ENCODE measurements at regions not wholly inside any gene's neighbourhood (a gene's known extent, or its start where the extent isn't known, plus 50 kb on each side); places are given as distances from the start of the nearest gene placed in this dataset.

DNA sequence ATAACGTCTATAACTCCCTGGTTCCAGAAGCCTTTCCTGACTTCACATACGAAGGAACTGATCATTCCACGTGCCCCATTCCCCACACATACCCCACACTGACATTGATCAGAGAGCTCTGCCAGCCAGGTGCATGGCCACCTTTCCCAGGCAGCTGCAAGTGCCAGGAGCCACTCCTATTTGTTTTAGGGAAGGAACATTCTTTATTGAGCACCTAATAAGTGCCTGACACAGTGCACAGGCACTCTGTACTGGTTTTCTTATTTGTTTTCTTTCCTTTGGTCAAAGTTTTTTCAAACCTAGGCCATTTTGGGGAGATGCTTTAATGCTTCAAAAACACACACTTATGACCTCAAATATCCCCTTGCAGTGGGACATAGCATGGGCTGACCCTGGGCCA is 50.0 kb downstream of the PITPNM2 start:
- no peak for DNase-seq (ENCODE audit: low spot score)

DNA sequence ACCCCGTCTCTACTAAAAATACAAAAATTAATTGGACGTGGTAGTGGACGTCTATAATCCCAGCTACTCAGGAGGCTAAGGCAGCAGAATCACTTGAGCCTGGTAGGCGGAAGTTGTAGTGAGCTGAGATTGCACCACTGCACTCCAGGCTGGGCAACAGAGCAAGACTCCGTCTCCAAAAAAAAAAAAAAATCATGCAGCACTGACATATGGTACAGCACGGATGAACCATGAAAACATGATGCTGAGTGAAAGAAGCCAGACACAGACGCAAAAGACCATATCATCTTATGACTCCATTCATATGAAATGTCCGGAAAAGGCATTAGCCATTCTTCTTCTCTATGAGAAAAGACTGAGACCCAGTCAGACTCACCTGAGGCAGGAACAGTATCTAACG is 50.4 kb downstream of the PITPNM2 start:
- DNase-seq (ENCODE audit: low spot score), result no peak

DNA sequence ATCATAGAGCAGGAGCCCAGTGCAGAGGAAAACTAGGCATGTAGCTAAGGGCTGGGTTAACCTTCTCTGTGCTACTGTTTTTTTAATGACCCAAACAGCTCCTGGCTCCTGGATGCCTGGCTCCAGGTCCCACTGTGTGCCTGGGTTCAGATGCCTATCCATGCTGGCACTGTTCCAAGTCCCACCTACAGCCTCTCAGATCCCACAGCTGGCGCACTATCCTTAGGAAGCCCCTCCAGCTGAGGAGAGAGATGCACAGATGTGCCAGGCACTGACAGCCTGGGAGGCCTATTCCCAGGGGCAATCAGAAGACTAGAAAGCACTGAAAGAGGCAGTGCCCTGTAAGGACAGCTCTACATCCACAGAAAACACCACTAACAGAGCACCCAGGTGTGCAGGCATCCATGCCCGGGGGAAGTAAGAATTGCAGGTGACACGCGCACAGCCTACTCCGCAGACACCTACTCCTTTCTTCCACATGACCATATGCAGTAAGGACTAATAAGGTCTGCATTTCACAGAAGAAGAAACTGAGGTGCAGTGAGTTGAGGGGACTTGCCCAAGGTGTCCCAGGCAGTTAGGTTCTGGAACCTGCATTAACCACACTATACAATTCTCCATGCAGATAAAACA is 51.2 kb downstream of the PITPNM2 start:
- no peak for DNase-seq (ENCODE audit: low spot score)

DNA sequence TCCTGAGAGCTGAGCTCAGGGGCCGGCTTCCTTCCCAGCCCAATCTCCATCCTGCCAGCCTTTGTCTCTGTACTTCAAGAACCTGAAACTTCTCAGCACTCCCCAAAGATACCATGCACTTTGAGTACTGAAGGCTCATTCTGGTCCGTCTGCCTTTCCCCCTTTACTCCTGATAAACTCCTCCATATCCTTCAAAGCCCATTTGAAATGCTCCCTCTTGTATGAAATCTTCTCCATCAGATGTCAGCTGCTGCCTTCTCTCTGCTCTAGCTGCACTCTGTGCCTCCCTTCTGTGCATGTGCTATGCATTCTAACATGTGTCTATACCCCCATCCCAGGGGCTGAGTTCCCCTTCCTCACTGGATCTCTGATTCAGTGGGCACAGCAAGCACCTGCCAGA is 52.1 kb downstream of the PITPNM2 start:
- DNase-seq (ENCODE audit: low spot score), result no peak

DNA sequence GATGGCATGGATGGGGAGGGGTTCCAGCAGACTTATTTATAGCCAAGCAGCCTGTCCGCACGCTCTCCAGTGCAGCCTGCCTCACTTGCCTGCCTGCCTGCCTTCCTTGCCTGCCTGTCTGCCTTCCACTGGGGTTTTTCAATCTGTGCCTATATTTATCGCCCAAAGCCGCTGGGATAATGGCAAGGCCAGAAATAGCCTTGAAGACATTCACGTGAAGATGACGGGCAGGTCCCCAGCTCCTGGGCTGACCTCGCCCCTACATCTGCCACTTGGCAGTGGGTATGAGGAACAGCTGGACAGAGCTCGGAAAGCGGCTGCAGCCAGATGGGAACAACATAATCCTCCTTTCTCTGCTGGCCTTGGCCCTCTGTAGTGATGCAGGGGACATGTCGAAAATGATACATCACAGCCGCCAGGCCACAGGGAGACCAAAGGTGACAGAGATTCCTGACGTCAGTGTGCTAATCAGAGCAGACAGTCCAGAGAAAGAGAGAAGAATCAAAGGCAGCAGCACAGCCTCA is 53.3 kb downstream of the PITPNM2 start:
- DNase-seq (ENCODE audit: low spot score), result no peak

DNA sequence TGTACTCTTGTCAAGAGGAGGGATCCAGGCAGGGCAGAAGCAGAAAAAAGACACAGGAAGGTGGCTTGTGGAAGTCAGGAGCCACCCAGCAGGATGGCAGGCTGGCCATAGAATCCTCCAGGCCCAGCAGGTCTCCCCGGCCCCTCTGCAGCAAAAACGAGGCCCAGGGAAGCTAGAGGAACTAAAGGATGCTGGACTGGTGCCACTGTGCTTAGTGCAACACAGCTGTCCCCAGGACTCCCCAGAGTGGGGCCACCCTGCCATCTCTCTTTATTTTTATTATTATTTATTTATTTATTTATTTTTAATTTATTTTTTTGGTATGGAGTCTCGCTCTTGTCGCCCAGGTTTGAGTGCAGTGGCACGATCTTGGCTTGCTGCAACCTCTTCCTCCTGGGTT is 54.1 kb downstream of the PITPNM2 start:
- DNase-seq (ENCODE audit: low spot score), result no peak

DNA sequence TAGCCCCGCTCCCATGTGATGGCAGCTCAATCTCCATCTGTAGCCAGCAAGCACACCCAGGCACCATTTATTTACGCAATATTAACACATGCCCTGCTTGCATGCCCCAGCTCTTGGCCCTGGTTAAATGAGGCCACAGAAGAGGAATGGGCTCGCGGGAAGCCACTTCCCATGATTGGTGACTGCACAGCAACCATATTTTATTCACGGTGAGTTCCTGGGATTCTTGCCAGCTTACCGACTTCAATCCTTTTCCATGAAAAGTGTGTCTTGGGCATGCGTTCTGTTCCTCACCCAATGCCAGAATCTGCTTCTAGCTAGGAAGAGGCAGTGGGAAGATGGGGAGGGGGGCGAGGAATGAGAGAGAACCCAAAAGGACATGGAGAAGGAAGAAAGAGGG is 54.7 kb downstream of the PITPNM2 start:
- no peak for DNase-seq (ENCODE audit: low spot score)

DNA sequence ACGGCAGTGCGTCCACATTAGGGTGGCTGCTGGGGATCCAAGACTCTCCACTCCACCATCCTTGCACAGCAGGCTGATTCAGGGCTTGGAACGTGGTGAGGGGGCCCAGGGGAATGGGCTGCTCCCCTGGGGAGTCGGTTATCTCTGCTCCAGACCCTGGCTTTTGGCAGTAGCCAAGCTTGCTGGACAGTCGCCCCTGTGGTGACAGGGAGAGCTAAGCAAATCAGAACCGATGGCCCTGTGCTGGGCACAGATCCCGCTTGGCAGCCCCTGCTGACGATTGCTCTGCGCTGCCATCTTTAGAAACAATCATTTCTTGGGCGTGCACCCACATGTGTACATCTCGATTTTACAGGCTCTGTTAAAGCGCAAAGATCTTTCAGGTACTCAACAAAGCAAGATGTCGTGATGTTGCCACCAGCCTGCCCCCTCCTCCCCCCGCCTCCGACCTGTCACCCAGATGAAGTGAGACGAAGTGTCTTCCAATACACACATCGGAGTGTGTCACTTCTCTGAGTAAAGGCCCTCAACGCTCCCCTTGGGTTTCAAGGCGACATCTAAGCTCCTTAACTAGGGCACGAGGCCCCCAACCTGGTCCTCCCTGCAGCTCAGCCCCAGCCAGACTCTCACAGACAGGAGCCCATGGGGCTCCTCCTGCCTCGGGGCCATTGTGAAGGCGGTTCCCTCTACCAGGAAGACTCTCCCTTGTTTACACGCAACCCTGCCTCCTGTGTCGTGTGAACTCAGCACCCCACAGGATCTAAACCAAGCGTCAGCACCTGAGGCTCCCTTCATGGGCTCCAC is 55.6 kb downstream of the PITPNM2 start:
- DNase-seq (ENCODE audit: low spot score), result no peak

DNA sequence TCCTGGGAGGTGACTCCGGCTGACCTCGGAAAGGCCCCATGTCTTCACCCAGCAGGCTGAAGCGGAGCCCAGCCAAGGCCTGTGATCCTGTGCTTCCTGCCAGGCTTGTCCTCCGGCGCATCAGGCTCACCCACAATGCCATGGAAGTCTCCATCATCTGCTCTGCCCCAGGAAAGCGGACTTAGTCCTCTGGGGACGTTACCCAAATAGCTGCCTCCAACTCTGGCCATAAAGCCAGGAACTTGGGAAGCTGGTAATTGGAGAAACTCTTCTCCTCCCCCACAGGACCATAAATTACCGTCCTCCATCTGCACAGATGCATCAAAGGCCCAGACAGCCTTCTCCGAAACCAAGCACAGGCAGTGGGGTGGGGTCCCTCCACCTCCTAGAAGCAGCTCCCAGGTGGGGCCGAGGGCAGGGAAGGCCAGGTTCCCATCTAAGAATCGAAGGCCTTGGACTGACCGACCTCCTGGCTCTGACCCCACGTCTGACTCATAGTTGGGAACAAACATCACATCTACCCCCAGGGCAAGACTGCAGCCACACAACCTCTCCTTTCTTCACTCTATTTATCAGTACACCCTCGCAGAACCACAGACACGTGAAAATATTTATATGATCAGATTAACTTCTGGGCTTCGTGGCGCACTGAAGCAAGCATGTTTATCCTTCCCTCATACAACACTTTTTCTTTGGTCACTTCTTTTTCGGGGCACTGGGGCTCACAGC is 56.4 kb downstream of the PITPNM2 start:
- DNase-seq (ENCODE audit: low spot score), result peak; percentile 38

DNA sequence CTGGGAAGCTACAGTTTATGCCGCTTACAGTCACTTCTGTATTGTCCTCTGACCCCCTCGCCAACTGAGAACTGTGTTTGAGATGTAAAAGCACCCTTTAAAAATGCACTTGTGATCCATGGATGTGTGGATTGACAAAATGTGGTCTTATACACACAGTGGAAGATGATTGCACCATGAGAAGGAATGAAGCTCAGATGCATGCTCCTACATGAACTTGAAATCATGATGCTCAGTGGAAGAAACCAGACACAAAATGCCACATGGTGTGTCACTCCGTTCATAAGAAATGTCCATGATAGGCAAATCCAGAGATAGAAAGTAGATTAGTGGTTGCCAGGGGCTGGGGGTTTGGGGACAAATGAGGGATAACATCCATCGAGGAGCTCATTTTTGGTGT is 58.0 kb downstream of the PITPNM2 start:
- no peak for DNase-seq (ENCODE audit: low spot score)

DNA sequence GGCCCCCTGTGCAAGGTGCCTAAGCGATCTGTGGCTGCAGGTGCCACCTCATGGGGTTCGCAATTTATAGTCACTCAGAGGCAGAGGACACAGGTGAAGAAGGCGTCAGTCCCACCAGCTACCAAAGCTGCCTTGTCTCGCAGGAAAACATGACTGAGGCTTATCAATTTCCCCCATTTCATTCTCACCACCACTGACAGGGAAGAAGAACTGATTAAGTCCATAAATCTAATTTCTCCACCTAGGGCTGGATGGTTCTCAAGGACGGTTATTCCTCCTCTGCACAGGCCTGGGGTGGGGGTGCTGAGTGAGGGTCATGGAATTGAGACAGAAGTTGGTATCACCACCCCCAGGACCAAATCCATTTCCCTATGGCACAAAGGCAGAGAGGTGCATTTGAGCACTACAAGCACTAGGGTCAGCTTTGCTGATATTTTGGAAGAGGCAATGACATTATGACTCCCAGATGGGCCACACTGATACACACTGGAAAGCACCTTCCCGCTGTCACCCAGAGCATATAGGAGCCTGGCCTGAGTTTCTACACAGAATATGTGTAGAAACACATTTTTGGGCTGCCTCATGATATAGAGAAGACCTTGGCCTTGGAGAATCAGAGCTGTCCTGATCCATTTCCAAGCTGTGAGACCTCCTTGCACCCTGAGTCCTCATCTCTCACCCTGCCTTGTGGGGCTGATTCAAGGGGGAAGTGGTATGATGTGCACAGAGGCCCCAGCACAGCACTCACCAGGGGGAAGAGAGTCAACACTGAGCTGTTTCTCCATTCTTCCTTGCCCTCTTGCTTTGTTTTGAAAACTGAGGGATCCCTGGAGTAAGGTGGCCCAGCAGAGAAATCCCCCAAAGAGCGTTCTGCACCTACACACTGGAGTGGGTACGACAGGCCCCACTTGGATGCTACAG is 59.4 kb downstream of the PITPNM2 start:
- DNase-seq (ENCODE audit: low spot score), result no peak

DNA sequence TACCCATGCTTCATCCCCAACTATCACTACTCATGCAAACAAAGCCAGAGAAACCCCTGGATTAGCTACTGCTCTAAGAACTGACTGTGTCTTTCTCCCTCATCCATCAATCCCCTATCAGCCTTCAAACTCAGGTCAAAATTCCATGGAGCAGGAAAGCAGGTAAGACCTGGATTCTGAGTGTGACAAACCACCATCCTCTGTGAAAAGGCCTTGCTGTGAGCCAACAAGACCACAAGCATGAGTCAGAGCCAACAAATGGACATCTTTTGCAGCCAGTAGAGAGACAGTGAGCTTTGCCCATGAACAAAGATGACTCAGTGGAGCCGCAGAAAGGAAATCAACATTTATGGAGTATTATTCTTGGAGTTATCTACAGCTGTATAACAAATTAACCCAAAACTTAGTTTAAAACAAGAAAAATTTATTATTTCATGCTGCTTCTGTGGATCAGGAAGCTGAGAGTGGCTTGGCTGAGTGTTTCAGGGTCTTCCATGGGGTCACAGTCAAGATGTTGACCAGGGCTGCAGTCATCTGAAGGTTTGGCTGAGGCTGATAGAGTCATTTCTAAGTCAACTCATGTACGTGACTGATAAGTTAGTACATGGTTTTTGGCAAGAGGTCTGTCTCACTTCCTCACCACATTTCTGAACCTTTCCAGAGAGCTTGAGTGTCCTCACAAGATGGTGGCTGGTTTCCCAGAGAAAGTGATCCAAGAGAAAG is 61.1 kb downstream of the PITPNM2 start:
- DNase-seq (ENCODE audit: low spot score), result peak; percentile 84

DNA sequence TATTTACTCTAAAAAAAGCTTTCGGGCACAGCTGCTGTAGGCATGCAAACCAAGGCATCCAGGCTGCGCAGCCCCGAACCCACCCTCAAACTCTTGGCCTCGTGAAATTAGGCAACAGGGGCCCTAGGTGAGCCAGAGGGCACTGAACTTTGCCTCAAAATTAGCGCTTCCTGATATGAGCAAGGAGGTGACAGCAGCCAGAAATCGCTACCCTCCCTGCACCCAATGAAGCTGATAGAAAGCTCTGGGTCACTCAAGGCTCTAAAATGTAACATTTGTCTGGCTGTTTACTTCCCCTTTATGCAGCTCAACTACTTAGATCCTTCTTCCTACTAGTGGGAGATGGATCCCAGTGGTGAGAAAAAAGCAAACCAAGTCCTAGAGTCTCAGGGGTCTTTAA is 61.8 kb downstream of the PITPNM2 start:
- no peak for DNase-seq (ENCODE audit: low spot score)

DNA sequence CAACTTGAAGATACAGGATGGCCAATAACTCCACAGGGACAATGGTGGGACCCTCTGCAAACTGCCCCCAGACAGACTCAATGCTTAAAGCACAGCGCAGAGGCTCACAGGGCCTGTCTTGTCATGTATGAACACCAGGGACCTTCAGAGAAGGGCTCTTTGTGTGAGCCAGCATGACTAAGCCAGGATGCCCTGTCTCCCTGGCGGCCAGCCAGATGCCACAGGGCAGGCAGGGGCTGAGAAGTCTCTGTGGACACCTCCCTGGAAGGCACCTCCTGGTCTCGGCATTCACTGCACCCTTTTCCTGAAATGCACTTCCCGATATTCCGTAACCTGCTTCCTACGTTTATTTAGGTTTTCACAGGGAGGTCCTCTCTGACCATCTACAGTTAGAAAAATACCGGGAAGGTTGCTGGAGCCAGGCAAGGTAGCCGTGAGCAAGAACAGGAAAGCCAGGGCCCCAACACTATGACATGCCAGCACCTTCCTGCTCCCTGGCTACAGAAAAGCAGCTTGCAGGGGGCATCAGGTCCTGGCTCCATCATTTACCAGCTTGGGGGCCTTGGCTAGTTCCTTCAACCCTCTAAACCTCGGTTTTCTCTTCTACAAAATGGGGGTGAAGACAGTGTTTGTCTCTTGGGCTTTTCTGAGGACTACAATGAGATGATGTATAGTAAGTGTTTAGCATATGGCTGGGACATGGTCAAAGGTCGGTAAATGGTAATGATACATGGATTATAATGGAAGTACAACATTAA is 65.0 kb downstream of the PITPNM2 start:
- peak; percentile 79 for DNase-seq (ENCODE audit: low spot score)

DNA sequence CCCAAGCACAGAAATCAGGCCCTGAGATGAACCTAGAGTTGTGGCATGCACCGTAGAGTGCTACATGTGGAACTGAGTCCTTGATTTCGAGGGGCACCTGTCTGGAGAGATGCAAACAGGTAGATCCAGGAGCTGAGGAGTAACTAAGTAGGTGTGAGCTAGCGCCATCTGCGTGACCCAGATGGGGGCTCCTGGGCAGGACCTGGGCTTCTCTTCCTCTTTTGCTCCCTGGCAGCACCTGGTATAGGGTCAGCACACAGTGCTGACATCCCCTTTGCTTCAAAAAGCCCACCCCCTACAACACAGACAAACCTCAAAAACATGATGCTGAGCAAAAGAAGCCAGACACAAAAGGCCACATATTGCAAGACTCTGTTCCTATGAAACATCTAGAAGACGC is 65.8 kb downstream of the PITPNM2 start:
- DNase-seq (ENCODE audit: low spot score), result no peak

DNA sequence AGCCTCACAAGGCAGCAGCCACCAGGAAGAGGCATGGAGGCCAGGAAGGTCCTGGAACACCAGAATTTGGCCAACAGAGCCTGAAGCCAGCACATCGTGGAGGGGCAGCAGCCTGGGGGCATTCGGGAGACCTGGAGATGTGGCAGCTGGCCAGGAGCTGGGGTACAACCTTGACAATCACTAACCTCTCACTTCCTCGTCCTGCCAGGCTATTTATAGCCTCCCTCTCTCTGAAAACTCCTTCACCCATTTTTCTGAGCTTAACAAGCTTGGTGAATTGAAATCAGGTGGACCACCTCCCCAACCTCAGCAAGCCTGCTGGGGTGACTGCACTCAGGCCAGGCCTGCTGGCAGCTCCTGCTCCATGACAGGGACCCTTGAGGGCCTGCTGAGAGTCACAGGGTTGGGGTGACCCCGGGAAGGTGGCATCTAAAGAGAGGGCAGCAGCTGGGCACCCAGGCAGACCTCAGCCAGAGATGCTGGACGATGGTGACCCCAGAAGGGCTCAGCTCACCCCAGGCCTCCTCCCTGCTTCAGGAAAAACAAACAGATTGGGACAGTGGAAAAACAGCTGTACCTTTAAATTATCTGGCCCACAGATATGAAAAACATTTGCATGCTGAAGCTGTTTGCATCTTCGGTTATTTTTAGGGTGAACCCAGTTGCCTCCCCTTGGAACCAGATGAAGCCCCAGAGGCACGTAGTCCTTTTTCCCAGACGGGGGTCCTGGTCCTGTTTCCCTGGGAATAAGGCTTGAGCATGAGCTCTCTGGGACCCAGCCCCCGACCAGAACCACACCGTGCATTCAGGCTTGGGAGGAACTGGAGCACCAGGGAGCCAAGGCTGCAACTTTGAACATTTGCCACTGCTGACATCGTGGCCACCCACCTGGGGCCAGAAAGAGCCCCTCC is 67.0 kb downstream of the PITPNM2 start:
- DNase-seq (ENCODE audit: low spot score), result no peak

DNA sequence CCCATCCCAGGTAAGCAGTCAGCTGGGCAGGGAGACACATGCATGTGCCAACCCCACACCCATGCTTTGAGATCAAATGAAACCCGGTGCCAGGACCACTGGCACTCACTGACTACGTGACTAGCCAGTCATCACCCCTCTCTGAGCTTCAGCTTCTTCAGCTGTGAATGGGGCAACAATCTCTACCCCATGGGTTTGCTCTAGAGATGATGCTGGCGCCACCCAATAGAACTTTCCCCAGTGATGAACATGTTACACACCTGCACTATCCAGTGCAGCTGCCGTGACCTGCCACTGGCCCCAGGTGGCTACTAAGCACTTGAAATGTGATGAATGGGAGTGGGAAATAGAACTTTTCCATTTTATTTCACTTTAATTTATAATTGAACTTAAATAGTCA is 70.3 kb downstream of the PITPNM2 start:
- no peak for DNase-seq (ENCODE audit: low spot score)

DNA sequence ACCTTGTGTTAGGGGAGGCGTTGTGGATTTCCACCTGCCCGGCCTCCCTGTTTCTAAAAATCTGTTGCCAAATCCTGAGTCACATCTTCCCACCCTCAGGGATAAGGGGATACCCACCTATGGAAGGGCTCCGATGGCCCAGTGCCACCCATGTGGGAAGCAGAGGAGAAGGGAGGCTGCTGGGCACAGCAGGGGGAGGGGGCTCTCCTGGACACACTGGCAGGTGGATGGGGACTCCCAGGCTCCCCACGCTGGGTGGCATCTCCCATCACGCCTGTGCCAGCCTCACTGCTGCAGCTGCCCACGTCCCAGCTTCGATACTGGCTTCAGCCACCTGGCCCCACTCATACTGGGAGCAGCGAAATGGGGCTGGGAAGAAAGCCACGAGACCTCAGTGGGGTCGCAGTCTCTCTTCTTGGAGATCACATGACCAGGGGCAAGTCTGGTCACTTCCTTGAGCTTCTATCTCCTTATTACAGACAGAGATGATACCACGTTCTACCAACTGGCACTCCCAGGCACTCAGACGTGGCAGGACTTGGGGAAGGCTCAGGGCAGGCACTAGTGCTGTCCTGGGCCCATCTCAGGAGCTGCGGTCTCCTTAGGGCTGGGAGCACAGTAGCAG is 72.2 kb downstream of the PITPNM2 start:
- DNase-seq (ENCODE audit: low spot score), result no peak

DNA sequence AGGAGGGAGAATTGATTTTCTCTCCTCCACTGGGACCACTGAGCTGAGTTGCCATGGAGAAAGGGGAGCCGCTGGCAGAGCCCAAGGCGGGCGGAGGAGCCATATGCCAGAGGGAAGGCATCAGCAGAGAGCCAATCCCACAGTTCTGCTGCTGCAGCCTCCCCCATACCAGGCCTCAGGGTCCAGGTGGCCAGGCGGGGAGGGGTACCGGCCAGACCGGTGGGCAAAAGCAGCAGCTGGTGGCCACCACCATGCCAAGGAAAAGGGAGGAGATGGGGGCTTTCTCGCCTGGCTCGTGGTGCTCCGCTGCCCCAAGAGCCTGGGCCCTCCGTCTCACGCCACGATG is 72.8 kb downstream of the PITPNM2 start:
- no peak for DNase-seq (ENCODE audit: low spot score)

Data from LoVo (cell line).